Stimulated activated CD8-positive, alpha-beta memory T cell treated with anti-CD3 and anti-CD28 coated beads, Interleukin-15, amount 100 ng/mL, for 48 hours (primary cell): ENCODE measurements at regions not wholly inside any gene's neighbourhood (a gene's known extent, or its start where the extent isn't known, plus 50 kb on each side); places are given as distances from the start of the nearest gene placed in this dataset.
A peak's percentile ranks its signal among the peaks of the same experiment; 100 is the strongest.
"Not testable (repeated sequence)": the region's sequence is repeated elsewhere in the genome, so short reads cannot be mapped to it uniquely, and the experiment has no call there.

Experiments
- DNase-seq, 2 donors: peaks; one replicate each; pipeline ENCODE4 v3.0.0-alpha.2; 2020; ENCODE audit warnings: low read depth in 2 of 2

DNA sequence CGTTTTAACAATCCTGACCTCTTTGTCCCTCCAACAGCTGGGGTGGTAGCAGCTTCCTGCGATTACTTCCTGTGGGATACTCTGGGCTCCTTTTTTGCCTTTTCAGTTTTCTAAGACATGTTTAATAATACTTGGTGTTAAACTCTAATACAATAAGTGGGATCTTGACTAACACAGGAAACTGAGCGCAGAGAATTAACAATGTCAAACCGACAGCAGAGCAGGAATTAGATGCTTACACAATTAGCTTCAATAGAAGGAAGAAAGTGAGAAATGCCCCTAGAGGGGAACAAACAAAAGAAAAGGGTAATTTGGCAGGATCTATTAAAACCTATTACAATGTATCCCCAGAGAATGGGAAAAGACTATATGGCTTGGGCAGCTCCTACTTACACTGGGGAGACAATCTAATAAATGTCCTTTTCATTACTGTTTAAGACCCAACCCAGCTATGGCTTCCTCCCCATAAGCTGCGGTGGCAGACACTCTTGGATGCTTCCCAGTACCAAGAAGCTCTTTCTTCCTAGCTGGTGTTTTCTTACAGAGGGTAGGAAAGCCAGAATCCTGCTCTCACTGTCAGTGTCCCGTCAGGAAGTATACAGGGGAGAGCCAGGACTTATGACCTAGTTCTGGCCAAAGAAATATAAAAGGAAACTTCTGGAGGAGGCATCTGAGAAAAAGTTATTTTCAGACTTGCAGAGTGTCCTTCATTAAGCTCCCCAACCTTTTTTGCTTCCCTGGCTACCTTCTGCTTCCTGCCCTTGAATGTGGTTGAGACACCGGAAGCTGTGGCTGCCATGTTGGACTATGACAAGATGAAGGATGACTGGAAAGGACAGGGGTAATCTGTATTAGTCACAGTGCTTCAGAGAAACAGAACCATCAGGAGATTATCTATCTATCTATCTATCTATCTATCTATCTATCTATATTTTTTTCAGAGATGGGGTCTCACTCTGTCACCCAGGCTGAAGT lies 194.1 kb upstream of the KBTBD8 start:
- DNase-seq, result no peak

DNA sequence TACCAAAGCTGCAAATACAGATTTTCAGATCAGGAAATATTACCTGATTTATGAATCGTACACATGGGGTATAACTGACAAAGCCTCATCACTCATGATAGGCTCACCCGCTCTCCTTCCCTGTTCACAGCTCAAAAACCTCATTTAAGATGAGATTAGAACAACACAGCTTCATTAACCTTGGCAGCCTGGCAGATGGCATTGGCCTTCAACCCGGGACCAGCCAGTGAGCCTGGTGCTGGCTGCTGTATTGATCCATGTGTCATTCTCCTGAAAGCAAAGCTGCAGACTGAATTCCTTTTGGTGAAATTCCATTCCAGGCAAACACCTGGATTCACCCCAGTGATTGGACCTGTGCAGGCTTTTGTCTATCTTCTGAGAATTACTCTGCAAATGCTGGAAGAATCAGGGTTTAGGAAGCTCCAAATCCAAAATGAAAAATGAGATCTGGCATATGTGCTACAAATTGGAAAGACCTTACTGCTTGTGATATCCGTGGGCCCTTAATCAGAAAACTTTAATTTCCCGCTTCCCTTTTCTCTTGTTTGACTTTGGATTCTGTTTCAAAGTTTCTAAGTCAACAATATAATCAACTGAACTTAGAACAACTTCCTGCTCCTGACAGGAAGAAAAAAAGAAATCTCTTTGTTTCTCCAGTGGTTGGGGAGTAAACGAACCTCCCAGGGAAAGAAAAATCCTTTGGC lies 189.1 kb upstream of the KBTBD8 start:
- DNase-seq, result no peak

GRCh38 chr3:66809595-66809958 lies 188.5 kb upstream of the KBTBD8 start:
- DNase-seq, result no peak

DNA sequence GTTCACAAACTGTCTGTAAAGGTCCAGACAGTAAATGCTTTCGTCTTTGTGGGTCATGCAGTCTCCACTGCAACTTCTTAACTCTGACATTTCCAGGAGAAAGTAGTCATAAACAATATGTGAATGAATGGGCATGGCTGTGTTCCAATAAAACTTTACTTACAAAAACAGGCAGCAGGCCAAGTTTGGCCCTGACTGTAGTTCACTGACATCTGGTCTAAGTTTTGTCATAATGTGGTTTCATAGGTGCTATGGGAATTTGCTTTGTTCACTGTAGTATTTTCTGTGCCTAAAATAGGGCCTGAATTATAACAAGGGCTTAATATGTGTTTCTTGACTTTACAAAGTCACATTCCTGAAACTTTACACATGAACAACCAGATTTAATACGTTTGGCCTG lies 186.0 kb upstream of the KBTBD8 start:
- DNase-seq, result no peak

GRCh38 chr3:66812741-66813140 lies 185.4 kb upstream of the KBTBD8 start:
- no peak for DNase-seq

- DNase-seq, result no peak
Observed at GRCh38 chr3:66816090-66816761, 181.9 kb upstream of the KBTBD8 start.

DNA sequence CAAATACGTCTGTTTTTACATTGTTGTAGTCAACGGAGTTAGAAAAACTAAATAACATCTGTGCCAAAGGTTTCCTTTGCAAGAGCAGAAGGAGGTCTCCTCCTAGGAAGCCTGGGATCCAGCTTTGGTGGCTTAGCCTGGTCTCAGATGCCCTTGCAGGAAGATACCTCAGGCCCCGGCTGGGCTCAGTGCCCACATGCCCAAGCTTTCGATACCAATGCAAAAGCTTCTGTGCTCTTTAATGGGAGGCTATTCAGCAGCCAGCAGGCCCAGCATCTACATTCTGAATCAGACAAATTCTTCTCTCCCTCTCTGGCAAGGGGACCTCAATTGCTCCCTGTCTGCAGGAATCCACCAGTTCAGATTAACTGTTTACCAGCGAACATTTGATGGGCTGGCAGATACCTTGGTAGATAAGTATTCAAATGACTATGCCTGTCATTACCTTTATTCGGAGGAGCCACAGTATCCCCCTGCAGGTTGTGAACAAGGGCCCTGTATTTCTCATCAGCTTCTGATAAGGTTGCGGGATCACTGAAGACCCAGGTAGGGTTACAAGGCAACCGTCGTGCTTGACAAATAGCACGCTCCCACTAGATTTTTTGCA lies 180.1 kb upstream of the KBTBD8 start:
- DNase-seq, result no peak

- no peak for DNase-seq
Observed at GRCh38 chr3:66819993-66820501, 178.1 kb upstream of the KBTBD8 start.

- DNase-seq, result peak; percentile 24 to 42
Observed at GRCh38 chr3:66822186-66823008, 175.7 kb upstream of the KBTBD8 start.

DNA sequence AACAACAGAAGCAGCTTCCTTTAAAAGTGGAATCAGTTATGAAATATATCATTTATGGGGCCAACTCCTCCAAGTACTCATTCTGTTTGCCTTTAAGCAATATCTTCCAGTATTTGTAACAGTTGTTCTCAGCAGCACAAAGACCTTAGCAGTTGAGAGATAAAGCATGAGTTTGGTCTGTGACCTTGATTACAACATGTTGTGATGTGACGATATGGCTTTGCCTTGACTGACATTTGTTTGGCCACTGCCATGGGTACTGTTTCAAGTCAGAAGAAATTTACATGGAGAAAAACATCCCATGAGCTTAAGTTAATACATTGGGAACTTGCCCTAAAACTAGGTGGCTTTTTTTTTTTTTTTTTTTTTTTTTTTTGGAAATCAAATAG lies 175.1 kb upstream of the KBTBD8 start:
- no peak for DNase-seq

GRCh38 chr3:66823532-66823931 lies 174.6 kb upstream of the KBTBD8 start:
- no peak for DNase-seq

- DNase-seq, result no peak
Observed at GRCh38 chr3:66825375-66825774, 172.7 kb upstream of the KBTBD8 start.

GRCh38 chr3:66827726-66828125 lies 170.4 kb upstream of the KBTBD8 start:
- DNase-seq, result no peak

DNA sequence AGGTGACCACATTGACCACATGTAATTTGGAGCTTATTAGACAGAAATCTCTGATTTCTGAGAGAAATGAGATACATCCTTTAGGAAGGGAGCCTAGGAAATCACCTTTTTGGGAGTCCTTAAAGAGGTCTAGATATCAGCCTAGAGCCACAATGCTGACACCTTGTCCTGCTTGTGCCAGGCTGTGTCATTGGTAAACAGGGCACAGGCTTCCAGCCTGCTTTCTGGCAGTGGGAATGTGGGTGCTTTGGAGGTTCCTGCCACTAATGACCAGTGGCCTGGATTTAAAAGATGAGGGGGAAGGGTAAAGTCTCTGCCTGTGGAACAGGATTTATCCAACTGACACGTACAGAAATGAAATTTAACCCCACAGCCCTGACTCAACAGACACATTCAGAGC lies 169.8 kb upstream of the KBTBD8 start:
- no peak for DNase-seq

- no peak for DNase-seq
Observed at GRCh38 chr3:66830301-66830700, 167.8 kb upstream of the KBTBD8 start.

- no peak for DNase-seq
Observed at GRCh38 chr3:66831931-66832330, 166.2 kb upstream of the KBTBD8 start.

GRCh38 chr3:66836363-66837152 lies 161.5 kb upstream of the KBTBD8 start:
- no peak for DNase-seq

DNA sequence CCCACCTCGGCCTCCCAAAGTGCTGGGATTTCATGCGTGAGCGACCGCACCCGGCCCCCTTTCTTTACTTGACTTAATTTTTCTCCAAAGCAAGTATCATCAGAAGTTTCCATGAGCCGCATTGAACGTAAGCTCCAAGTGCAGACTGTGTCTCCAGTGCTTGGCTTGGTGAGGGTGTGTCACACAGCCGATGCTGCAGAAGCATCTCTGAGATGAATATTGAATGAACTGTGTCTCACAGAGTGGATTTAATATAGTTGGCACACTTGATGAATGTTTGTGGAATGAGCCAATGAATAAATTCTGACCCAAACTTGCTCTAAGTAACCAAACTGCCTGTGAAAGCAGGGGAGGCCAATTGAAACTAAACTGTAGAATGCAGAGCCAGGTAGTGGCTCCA lies 159.4 kb upstream of the KBTBD8 start:
- DNase-seq, result no peak

GRCh38 chr3:66839508-66839907 lies 158.6 kb upstream of the KBTBD8 start:
- DNase-seq, result no peak

- DNase-seq, result not testable (repeated sequence)
Observed at GRCh38 chr3:66842761-66843464, 155.2 kb upstream of the KBTBD8 start.
